IMR-90 (cell line): ENCODE measurements at regions not wholly inside any gene's neighbourhood (a gene's known extent, or its start where the extent isn't known, plus 50 kb on each side); places are given as distances from the start of the nearest gene placed in this dataset.

Experiments used
- BHLHE40 ChIP-seq: fragments of 150-350 bp; IDR thresholded peaks from 2 replicates; pipeline ENCODE4 v1.6.1; 2016; ENCODE audit warnings: mild to moderate bottlenecking, low read depth, low read length
- CTCF ChIP-seq: conservative IDR thresholded peaks from 2 replicates; pipeline ENCODE4 v1.5.1; 2012; ENCODE audit warnings: mild to moderate bottlenecking, low read depth, low read length, improper control_type of control experiment
- POLR2A ChIP-seq: IDR thresholded peaks from 2 replicates; pipeline ENCODE4 v1.6.1; 2012; ENCODE audit warnings: mild to moderate bottlenecking, low read depth, low read length
- RCOR1 ChIP-seq: IDR thresholded peaks from 2 replicates; pipeline ENCODE4 v1.6.1; 2012; ENCODE audit warnings: mild to moderate bottlenecking, low read length, improper control_type of control experiment; ENCODE audit not compliant: insufficient replicate concordance
- SMC3 ChIP-seq: fragments of 150-350 bp; IDR thresholded peaks from 2 replicates; pipeline ENCODE4 v1.6.1; 2016; ENCODE audit warnings: low read depth, mild to moderate bottlenecking, antibody characterized with exemption, low read length, moderate library complexity

GRCh38 chr2:42895791-42896135 is 103.4 kb upstream of the HAAO start:
- TF ChIP-seq BHLHE40, result no peak
- no peak for TF ChIP-seq CTCF
- no peak for TF ChIP-seq RCOR1
- no peak for TF ChIP-seq POLR2A
- TF ChIP-seq SMC3, result no peak
